Esophagus mucosa (tissue), 1 donor: ENCODE measurements at regions not wholly inside any gene's neighbourhood (a gene's known extent, or its start where the extent isn't known, plus 50 kb on each side); places are given as distances from the start of the nearest gene placed in this dataset.

ENCODE experiments used
- ATAC-seq: fragments of 200-7000 bp; cut with Tn5 transposase; one replicate; pipeline ENCODE4 v1.9.1; 2020
- donor health status: DM: yes; HTN: yes; CAD: no.

- peak; percentile 79 for ATAC-seq
These were observed 266.2 kb downstream of the NSG2 start for GRCh38 chr5:174311531-174312269.

- no peak for ATAC-seq
These were observed 266.7 kb downstream of the NSG2 start for GRCh38 chr5:174312270-174312617.

- ATAC-seq: no peak
These were observed 267.1 kb downstream of the NSG2 start for GRCh38 chr5:174312641-174313040.

GRCh38 chr5:174313615-174314014 is 268.1 kb downstream of the NSG2 start:
- no peak for ATAC-seq

- ATAC-seq: no peak
These were observed 268.8 kb downstream of the NSG2 start for GRCh38 chr5:174314261-174314660.

- ATAC-seq: no peak
These were observed 270.0 kb downstream of the NSG2 start for GRCh38 chr5:174315471-174315870.

- no peak for ATAC-seq
These were observed 270.4 kb downstream of the NSG2 start for GRCh38 chr5:174315871-174316270.

GRCh38 chr5:174316326-174316725 is 270.8 kb downstream of the NSG2 start:
- no peak for ATAC-seq

GRCh38 chr5:174317256-174317894 is 271.9 kb downstream of the NSG2 start:
- peak; percentile 72 for ATAC-seq

- ATAC-seq: no peak
These were observed 273.1 kb downstream of the NSG2 start for GRCh38 chr5:174318578-174318977.

GRCh38 chr5:174319551-174319950 is 274.0 kb downstream of the NSG2 start:
- no peak for ATAC-seq

- no peak for ATAC-seq
These were observed 274.5 kb downstream of the NSG2 start for GRCh38 chr5:174320051-174320450.

GRCh38 chr5:174323878-174324281 is 278.4 kb downstream of the NSG2 start:
- peak; percentile 63 for ATAC-seq

GRCh38 chr5:174324680-174325079 is 279.2 kb downstream of the NSG2 start:
- ATAC-seq: no peak

- ATAC-seq: peak; percentile 20
These were observed 279.9 kb downstream of the NSG2 start for GRCh38 chr5:174325431-174325830.

GRCh38 chr5:174325961-174326360 is 280.5 kb downstream of the NSG2 start:
- no peak for ATAC-seq

GRCh38 chr5:174326372-174326771 is 280.9 kb downstream of the NSG2 start:
- ATAC-seq: no peak

GRCh38 chr5:174327317-174327864 is 281.9 kb downstream of the NSG2 start:
- peak; percentile 72 for ATAC-seq

- ATAC-seq: no peak
These were observed 282.4 kb downstream of the NSG2 start for GRCh38 chr5:174327896-174328295.

GRCh38 chr5:174328631-174329299 is 283.3 kb downstream of the NSG2 start:
- no peak for ATAC-seq

GRCh38 chr5:174329738-174330137 is 284.2 kb downstream of the NSG2 start:
- ATAC-seq: no peak

GRCh38 chr5:174335682-174336364 is 290.3 kb downstream of the NSG2 start:
- no peak for ATAC-seq

- no peak for ATAC-seq
These were observed 291.0 kb downstream of the NSG2 start for GRCh38 chr5:174336479-174336878.
